H7 (cell line): ENCODE measurements at regions not wholly inside any gene's neighbourhood (a gene's known extent, or its start where the extent isn't known, plus 50 kb on each side); places are given as distances from the start of the nearest gene placed in this dataset.
"Not testable (repeated sequence)": the region's sequence is repeated elsewhere in the genome, so short reads cannot be mapped to it uniquely, and the experiment has no call there.

Experiments used
- DNase-seq: peaks from one replicate; pipeline ENCODE4 v3.0.0; 2012
- H3K27me3 ChIP-seq: 2 replicates; pipeline ENCODE4 v1.6.0; 2011; ENCODE audit warnings: mild to moderate bottlenecking, low read length; ENCODE audit not compliant: control insufficient read depth, insufficient read depth
- H3K36me3 ChIP-seq: replicated peaks from 2 replicates; pipeline ENCODE4 v1.5.1; 2011; ENCODE audit warnings: low read length; ENCODE audit not compliant: control insufficient read depth, insufficient read depth
- H3K4me3 ChIP-seq: 2 replicates; pipeline ENCODE4 v1.5.1; 2011; ENCODE audit warnings: low read depth, mild to moderate bottlenecking, control low read depth, low read length, moderate library complexity; ENCODE audit not compliant: insufficient read depth

DNA sequence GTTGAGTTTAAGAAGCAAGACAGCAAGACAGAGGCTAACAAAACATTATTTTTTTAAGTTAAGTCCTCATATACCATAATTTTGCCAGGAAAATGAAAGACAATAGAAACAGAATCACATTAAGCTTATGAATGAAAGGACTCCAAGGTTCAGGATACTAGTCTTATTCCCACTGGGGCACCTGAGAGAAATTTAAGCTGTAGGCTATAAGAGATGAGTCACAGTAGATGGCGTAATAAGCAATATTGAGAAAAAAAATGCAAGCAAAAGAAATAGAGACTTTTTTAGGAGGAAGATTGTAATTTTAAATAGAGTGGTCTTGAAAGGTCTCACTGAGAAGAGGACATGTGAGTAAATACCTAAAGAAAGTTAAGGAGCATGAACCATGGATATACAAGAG, 57.1 kb upstream of the KIF2B start:
- H3K4me3 ChIP-seq = no peak overlapping the region
- H3K27me3 ChIP-seq = no peaks in the 10 kb centered on the region
- DNase-seq = no peak
- H3K36me3 ChIP-seq = no peaks in the 10 kb centered on the region

DNA sequence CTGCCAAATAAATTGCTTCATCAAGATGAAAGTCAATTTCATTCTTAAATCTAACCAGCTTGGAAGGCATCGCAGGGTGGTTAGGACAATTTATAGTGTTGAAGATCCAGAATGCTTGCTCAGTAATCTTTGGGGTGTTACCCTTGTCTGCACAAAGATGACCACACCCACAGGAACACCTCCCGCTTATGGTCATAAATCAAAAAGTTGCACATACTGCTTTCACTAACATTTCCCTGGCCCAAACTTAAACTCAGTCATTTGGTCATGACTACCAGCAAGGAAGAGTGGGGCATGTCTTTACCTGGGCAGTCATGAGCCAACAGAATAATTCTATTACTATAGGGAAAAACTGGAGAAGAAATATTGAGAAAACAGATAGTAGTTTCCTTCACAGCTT, 57.6 kb upstream of the KIF2B start:
- Histone ChIP-seq H3K27me3 (no peaks in the 10 kb centered on the region), H3K36me3 (no peaks in the 10 kb centered on the region), H3K4me3 (no peak overlapping the region)
- DNase-seq = no peak

DNA sequence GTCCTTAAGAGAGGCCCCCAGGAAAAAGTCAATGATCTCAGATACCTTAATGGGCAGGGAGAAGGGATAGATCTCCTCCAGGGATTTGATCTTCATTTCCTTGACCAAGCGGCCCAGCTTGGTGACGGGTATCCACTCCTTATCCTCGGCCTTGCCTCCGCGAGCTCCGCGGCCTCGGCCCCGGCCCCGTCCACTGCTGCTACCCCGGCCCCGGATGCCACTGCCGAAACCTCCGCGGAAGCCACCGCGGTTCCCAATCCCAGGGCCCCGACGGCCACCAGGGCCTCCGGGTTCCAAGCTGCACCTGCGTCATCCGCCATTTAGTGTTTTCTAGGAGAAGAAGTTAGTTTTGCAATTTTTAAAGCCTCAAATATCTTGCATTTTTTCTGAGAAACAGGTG, 65.2 kb upstream of the KIF2B start:
- Histone ChIP-seq H3K36me3 (no peaks in the 10 kb centered on the region), H3K4me3 (no peak overlapping the region), H3K27me3 (no peaks in the 10 kb centered on the region)
- no peak for DNase-seq

DNA sequence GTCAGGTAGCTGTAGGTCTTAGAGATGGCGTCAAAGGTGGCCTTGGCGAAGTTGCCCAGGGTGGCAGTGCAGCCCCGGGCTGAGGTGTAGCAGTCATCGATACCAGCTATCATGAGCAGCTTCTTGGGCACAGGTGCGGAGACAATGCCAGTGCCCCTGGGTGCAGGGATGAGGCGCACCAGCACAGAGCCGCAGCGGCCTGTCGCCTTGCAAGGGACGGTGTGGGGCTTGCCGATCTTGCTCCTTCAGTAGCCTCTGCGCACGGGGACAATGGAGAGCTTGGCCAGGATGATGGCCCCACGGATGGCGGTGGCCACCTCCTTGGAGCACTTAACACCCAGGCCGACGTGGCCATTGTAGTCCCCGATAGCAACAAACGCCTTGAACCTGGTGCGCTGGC, 65.6 kb upstream of the KIF2B start:
- H3K36me3 ChIP-seq, H3K4me3 ChIP-seq, DNase-seq, H3K27me3 ChIP-seq: not testable (repeated sequence)

DNA sequence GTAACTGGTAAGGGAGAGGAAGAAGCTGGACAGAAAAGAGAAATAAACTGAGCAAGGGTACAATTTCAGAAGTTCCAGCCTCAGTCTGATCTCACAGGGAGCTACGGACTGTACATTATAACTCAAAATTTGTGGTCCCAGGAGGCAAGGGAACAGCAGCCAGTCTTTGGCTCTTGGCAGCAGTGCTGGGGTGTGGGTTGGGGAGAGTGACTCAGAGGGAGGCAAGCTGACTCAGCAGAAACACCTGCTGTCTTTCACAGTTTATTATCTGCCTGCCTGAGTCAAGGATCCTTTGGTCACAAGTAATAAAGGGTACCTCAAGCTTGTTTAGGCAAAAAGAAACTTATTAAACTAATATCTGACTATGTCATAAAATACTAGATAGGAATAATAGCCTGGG, 73.5 kb upstream of the KIF2B start:
- Histone ChIP-seq H3K4me3 (no peak overlapping the region), H3K36me3 (no peaks in the 10 kb centered on the region), H3K27me3 (no peaks in the 10 kb centered on the region)
- peak; percentile 37 for DNase-seq

DNA sequence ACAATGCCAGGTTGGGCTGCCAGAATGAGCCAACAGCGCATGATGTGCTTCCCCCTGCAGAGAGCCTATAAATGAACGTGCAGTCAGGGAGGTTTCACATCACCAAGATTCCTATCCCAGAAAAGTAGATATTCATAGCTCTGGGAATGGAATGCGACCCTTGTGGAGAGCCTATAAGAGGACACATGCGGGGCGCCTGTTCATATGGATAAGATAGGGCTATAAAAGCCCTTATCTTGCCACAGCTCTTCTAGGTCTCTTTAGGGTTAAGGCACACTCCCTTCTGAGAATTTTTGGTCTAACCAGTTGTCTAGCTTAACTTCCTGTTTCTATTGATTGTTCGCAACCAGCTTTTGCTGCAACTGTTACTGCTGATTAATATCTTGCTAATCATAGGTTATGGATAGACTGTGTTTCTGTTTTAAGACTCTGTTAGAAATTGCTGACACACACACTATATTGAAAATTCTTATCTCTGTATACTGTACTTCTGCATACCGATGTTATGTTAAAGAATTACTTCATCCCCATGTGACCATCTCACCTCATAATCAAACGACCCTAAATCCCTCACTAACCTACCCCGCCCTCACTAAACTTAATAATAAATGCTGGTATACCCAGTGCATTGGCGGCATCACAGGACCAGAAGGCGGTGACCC, 74.4 kb upstream of the KIF2B start:
- not testable (repeated sequence) for H3K36me3 ChIP-seq, H3K27me3 ChIP-seq, DNase-seq, H3K4me3 ChIP-seq

DNA sequence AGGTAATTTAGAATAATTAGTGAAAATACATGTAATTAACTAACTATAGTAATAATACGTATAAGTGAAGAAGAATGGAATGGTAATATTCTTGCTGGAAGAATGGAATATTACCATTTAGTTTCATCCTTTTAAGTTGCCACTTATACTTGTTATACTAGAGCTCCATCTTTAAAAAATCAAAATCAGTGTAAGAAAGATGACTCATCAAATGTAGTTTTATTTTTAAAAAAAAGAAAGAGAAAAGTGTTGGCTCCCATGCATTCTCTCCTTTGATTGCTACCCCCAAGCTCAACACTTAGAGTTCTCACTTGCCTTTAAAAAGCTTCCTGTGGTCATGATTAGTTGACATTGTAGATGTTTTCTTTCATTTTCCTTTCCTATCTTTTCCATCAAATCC, 82.4 kb upstream of the KIF2B start:
- no peak for DNase-seq
- Histone ChIP-seq H3K36me3 (no peaks in the 10 kb centered on the region), H3K27me3 (no peaks in the 10 kb centered on the region), H3K4me3 (no peak overlapping the region)

DNA sequence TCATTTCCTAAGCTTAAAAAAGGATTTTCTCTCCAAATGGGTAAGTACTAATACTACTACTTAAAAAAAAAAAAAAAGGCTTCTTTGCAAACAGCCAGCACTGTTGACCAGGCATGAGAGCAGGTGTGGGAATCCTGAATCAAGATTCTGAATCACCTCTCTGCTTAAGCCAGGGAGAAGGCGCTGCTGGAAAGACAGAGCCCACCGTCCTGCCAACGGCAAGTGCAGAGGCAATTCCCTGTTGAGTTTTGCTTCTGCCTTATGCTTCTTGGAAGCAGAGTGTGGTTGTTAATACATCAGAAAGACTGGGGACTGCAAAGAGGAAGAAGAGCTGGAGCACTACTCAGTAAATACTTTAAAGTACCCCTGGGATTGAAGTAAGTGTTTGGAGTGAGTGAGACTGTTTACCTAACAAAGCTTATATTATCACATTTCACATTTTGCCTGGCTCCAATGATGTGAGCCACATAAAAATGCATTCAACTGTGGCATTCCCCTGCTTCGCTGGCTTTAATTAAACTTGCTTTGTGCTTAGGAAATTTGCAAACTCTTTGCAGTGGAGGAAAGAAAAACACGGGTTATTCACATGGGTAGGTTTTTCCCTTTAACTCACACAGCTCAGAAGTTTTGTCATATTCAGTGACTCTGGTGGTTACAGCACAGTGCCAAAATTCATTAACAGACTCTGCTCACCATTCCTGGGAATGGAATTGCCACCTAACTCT, 86.0 kb upstream of the KIF2B start:
- no peak overlapping the region for H3K4me3 ChIP-seq
- H3K27me3 ChIP-seq = no peaks in the 10 kb centered on the region
- no peaks in the 10 kb centered on the region for H3K36me3 ChIP-seq
- no peak for DNase-seq

DNA sequence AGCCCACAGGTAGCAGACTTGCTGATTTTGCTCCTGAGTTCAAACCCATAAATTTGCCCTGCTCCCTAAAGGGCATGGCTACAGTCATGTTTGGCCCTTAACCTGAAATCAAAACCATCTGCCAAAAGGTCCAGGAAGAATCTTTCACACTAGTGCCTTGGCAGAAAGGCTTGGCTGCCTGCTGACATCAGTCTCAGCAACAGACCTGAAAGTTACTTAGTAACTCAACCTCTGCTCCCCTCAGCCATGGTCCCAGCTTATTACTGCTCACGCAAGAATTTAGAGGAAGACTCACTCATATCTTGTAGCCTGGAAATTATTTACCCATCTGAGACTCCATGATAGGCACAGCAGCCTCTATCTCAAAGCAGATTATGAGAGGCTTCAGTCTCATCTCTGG, 98.0 kb upstream of the KIF2B start:
- Histone ChIP-seq H3K36me3 (no peaks in the 10 kb centered on the region), H3K4me3 (no peak overlapping the region), H3K27me3 (no peaks in the 10 kb centered on the region)
- DNase-seq = no peak

DNA sequence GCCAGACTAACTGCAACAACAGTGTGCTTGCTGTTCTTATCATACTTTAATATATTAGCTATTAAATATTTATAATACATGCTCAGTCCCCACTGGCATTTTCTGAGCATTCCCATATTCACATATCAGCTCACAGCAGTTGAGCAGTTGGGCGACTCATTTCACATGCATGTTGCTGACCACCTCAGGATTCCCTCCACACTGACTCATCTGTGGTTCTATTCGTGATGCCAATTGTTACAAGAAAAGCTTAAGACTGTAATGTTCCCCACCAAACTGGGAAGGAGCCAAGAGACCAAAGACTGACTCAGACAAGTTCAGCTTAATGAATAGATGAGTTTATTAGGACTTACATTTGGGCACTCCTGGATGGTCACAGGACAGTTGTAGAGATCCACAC, 100.3 kb upstream of the KIF2B start:
- H3K4me3 ChIP-seq = no peak overlapping the region
- H3K27me3 ChIP-seq = no peaks in the 10 kb centered on the region
- H3K36me3 ChIP-seq = no peaks in the 10 kb centered on the region
- DNase-seq = no peak

DNA sequence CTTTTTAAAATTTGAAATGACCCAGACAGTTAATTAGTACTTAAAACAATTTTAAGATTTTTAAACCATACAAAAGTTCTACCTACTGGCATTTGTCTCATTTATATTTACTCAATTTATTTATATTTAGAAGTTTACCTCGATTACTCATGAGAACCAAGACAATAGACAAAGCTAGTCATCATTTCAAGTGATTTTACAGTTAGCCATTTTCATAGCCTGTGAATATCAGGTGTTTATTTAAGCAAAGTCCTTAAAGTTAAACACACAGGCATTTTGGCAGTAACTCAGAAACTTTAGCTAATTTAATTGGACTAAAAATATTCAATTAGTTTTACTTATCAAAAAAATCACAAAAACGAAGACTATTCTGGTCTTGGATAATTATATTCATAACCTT, 101.6 kb upstream of the KIF2B start:
- H3K36me3 ChIP-seq = no peaks in the 10 kb centered on the region
- DNase-seq = no peak
- no peak overlapping the region for H3K4me3 ChIP-seq
- H3K27me3 ChIP-seq = no peaks in the 10 kb centered on the region

DNA sequence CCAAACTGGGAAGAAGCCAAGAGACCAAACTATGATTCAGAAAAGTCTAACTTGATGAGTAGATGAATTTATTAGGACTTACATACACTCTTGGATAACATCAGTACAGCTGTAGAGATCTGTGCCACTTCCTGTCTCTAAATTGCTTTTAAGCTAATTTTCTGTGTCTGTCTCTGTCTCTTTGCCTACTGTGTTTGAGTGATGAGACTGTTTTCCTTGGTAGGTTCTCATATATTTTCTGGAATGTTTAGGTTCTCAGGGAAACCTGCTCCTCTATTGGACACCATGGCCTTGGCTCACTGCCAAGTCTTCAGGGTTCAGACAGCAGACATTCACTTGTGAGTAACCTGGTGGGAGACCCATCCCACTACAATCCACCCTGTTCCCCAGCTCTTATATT, 103.5 kb upstream of the KIF2B start:
- no peaks in the 10 kb centered on the region for H3K27me3 ChIP-seq
- no peak for DNase-seq
- H3K4me3 ChIP-seq = no peak overlapping the region
- no peaks in the 10 kb centered on the region for H3K36me3 ChIP-seq

DNA sequence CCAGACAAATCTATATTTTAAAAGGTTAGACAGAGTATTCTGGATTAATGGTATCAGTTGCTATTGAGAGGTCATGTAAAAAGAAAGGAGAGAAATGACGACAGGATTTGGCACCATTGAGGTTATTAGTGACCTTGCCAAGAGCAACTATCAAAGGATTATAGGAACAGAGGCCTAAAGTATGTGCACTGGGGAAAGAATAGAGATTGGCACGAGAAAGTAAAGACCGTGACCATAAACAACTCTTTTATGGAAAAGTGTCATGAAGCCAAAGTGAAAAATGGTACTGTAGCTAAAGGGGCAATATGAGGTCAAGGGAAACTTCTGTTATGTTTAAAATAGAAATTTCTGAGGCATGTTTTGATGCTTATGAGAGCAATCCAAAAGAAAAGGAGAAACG, 115.2 kb upstream of the KIF2B start:
- Histone ChIP-seq H3K27me3 (no peaks in the 10 kb centered on the region), H3K4me3 (no peak overlapping the region), H3K36me3 (no peaks in the 10 kb centered on the region)
- DNase-seq = no peak

DNA sequence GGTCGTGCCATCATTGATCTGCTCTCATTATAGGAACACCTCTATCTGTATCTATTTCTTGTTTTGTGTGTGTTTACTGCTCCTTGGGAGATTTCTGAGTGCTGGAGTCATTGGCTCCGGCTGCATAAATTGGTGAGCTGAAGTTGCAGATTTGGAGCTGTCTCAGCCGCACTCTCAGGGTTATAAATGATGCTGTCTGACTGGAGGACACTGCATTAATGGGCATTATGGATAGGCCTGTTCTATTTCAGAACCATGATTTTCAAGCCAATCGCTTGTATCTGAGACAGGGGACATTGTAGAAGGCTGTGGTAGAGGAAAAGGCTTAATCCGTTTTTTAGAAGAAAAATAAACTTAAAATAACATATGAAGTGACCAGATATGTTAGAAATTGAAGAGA, 126.4 kb upstream of the KIF2B start:
- Histone ChIP-seq H3K4me3 (no peak overlapping the region), H3K36me3 (no peaks in the 10 kb centered on the region), H3K27me3 (no peaks in the 10 kb centered on the region)
- DNase-seq = no peak

DNA sequence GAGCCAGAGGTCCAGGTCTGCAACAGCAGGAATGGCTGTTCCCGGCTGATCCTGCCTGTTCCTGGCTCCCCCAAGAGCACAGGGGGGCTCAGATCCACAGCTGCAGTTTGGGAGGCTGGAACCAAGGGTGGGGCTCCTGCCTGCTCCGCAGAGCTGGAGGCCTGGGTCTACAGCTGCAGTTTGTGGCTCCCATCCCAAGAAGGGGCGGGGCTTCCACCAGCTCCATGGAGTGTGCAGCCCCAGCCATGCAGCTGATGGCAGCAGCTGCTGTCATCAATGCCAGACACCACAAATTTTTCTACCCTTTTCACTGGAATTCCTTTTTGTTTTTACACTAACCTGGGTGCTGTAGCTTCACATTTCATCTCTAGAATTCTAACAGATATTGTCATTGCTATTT, 135.4 kb upstream of the KIF2B start:
- Histone ChIP-seq H3K36me3 (no peaks in the 10 kb centered on the region), H3K4me3 (no peak overlapping the region), H3K27me3 (no peaks in the 10 kb centered on the region)
- no peak for DNase-seq

DNA sequence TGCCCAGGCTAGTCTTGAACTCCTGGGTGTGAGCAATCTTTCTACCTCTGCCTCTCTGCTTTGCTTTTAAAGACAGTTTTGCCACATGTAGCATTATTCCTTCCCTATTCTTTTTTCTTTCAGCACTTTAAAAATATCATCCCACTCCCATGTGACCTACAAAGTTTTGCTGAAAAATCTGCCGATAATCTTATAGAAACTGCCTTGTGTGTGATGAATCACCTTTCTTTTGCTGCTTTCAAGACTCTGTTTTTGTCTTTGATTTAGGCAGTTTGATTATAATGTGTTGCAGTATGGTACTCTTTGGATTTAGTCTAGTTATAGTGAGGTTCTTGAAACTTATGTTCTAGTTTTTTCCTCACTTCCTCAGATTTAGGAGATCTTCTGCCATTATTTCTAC, 142.0 kb upstream of the KIF2B start:
- no peak for DNase-seq
- Histone ChIP-seq H3K4me3 (no peak overlapping the region), H3K27me3 (no peaks in the 10 kb centered on the region), H3K36me3 (no peaks in the 10 kb centered on the region)
